ENCODE measurements at regions not wholly inside any gene's neighbourhood (a gene's known extent, or its start where the extent isn't known, plus 50 kb on each side); places are given as distances from the start of the nearest gene placed in this dataset.

- TF ChIP-seq EZH2phosphoT487 (IDR thresholded peaks at IDR 0.05; ENCODE audit: insufficient read depth, low read depth) (no peak), EZH2 (IDR thresholded peaks at IDR 0.05; ENCODE audit: insufficient read depth, poor library complexity, severe bottlenecking) (no peak)
These were observed 84.4 kb downstream of the SDC1 start for GRCh38 chr2:20140321-20141055.

Data from GM23248 (cell line).